GM21528 (cell line): ENCODE measurements at regions not wholly inside any gene's neighbourhood (a gene's known extent, or its start where the extent isn't known, plus 50 kb on each side); places are given as distances from the start of the nearest gene placed in this dataset.
A peak's percentile ranks its signal among the peaks of the same experiment; 100 is the strongest.
"Not testable (repeated sequence)": the region's sequence is repeated elsewhere in the genome, so short reads cannot be mapped to it uniquely, and the experiment has no call there.

Source experiments
- ATAC-seq: cut with Tn5 transposase; IDR thresholded peaks from one replicate; pipeline ENCODE4 v1.9.1; 2021; ENCODE audit warnings: mild to moderate bottlenecking, moderate library complexity; ENCODE audit not compliant: unreplicated experiment, low FRiP score

DNA sequence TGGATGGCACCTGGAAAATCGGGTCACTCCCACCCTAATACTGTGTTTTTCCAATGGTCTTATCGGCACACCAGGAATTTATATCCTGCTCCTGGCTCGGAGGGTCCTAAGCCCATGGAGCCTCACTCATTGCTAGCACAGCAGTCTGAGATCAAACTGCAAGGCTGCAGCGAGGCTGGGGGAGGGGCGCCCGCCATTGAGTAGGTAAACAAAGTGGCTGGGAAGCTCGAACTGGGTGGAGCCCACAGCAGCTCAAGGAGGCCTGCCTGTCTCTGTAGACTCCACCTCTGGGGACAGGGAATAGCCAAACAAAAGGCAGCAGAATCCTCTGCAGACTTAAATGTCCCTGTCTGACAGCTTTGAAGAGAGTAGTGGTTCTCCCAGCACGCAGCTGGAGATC, 607.0 kb downstream of the LMO7 start:
- not testable (repeated sequence) for ATAC-seq

DNA sequence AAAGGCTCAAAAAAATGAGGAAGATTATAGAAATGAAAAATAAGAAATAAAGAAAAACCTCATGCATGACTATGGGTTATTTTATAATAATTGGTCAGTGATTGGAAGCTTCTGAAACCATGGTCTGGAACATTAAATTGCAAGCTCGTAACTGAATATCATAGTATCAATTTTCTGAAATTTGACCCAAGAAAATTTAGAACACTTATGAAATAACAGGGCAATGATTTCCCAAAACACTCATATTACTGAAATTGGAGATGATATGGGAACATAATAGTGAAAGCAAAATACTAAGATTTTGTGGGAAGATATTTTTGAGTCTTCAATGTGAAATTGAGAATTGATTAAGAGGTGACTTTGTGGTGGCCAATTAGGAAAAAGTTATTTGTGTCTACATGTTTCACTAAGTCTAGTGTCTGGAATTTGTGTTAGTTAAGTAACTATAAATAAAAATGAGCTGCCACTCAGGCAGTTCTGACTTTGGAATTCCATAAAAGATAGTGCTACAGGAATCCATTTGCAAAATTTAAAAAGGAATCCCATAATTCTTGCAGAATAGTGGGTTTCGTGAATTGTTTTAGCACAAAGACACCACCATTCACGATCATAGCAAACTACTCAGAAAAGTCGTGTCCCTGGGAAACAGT, 603.0 kb downstream of the LMO7 start:
- ATAC-seq, result no peak

GRCh38 chr13:76231522-76232167, 595.5 kb downstream of the LMO7 start:
- ATAC-seq, result no peak

DNA sequence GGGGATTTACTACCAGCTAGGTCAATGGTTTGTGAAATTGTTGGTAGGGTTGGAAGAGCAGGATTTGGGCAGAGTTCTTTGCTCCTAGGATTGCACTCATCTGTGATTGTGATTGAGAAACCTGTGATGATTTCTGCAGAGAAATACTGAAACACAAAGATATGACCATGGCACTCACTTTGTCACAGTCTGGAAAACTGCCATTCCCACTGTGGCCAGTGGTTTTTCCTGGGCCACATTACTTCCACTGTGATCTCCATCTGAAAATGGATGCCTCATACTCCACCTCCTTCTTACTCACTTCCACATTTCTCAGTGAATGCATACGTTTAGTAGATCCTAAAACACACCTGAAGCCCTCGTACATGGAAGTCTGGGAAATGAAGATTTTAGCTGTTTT, 593.2 kb downstream of the LMO7 start:
- no peak for ATAC-seq

DNA sequence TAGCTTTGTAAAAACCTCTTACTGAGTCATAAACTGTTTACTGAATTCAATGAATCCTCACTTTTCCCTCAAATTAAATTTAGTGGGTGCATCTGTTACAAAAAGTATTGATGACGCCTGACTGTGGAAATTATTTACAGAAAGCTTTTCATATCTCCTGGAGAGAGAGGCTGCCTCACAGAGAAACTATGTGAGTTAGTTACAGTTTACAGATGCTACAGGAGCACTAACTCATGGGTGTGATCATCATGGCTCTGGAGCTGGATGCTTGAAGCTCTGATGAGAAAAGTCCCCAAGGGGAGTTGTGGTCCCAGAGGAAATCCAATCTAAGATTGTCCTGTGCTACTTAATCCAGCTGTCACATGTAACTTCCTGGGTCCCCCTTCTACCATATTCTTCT, 590.8 kb downstream of the LMO7 start:
- no peak for ATAC-seq

GRCh38 chr13:76225815-76226489, 589.8 kb downstream of the LMO7 start:
- no peak for ATAC-seq

- ATAC-seq, result no peak
Measured at GRCh38 chr13:76223999-76224398, 587.9 kb downstream of the LMO7 start.

GRCh38 chr13:76223565-76223964, 587.4 kb downstream of the LMO7 start:
- no peak for ATAC-seq

- no peak for ATAC-seq
Measured at GRCh38 chr13:76222511-76222910, 586.4 kb downstream of the LMO7 start.

- no peak for ATAC-seq
Measured at GRCh38 chr13:76216729-76217128, 580.6 kb downstream of the LMO7 start.

DNA sequence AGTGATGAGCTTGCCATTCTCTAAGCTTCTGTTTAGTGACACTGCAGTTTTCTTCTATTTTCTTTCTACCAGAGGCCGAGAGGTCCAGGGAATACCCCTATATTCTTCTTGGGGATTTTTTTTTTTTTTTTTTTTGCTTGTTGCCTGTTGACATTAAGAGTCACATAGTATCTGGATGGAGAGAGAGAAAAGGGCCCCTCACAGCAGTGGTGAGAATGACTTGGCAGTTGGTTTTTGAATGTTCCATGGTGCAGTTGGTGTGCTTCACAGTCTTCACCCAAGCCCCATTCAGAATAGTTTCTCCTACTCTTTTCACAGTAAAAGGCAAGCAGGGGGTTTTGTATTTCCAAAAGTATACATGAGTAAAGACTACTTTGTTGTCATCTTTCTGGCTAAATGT, 577.9 kb downstream of the LMO7 start:
- no peak for ATAC-seq

DNA sequence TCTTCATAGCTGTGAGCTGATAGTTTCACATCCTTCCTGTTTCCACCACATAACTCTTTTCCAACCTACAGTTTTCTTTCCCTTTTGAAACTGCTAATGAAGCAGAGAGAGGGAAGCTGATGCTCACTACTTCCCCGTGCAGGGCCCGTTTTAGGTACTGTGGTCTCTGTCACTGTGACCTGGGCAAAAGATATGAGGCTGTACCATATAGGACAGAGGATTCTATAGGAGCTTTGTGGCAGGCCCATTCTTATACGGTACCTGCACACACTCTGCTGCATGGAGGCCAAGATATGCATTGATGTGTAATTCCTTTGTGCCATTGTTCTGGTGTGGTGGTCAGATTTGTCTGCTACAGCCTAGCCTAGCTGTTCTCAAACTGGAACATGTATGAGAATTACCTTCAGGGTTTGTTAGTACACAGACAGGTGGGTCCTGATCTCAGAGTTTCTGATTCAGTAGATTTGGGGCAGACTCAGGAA, 577.3 kb downstream of the LMO7 start:
- ATAC-seq, result peak; percentile 48

GRCh38 chr13:76210262-76210661, 574.1 kb downstream of the LMO7 start:
- no peak for ATAC-seq

DNA sequence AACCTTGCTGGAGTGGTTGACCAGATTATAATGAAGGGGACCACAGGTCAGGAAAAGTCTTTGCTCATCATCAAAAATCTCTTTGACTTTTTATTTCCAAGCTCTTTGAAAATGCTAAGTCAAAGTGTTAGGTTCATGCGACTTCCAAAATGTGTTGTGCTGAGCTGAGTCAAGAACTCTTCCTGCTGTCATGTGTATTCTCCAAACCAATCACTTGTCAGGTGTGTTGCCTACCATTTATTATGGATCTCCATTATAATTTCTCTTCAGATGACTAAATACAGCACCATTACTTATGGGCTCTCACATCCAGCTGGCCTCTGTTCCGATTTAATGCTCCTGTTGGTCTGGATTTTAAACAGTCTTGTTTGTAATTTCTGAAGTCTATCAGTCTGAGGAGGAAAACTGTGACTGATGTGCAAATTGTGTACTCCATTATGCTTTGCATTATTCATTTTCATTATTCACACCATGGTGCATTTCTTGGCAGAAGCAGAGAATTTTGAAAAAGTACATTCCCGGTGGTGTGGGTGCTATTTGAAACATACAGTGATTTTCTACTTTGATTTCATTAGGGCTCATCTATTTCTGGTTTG, 562.5 kb downstream of the LMO7 start:
- no peak for ATAC-seq

DNA sequence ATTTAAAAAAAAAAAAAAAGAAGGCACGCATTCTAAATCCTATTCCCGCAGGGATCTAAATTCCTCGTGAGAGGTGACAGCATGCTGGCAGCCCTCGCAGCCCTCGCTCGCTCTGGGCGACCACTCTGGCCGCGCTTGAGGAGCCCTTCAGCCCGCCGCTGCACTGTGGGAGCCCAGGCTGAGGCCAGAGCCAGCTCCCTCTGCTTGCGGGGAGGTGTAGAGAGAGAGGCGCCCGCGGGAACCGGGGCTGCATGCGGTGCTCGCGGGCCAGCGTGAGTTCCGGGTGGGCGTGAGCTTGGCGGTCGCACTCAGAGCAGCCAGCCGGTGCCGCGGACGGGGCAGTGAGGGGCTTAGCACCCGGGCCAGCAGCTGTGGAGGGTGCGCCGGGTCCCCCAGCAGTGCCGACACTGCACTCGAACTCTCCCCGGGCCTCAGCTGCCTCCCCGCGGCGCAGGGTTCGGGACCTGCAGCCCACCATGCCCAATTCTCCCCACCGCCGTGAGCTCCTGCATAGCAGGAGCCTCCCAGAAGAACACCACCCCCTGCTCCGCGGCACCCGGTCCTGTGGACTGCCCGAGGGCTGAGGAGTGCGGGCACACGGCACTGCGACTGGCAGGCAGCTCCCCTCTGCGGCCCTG, 553.9 kb downstream of the LMO7 start:
- no peak for ATAC-seq

- ATAC-seq, result no peak
Measured at GRCh38 chr13:76175961-76176725, 540.0 kb downstream of the LMO7 start.

GRCh38 chr13:76168661-76169060, 532.5 kb downstream of the LMO7 start:
- no peak for ATAC-seq

DNA sequence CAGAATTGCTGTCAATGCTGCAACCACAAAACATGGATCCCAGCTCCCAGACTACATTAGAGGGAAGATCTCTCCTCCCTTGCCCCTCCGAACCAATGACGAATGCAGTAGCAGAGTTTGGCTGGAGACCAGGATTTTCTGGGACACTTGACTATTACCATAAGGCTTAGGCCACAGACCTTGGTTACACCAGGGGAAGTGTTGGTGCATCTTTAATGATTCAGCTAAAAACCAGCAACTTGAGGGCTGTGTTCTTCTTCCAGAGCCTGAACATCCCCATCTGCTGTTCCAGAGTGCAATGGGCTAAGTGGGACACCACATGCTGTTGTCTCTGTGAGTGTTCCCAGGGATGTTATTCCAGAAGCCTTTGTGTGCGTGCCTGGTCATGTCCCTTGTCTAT, 528.2 kb downstream of the LMO7 start:
- ATAC-seq, result no peak

DNA sequence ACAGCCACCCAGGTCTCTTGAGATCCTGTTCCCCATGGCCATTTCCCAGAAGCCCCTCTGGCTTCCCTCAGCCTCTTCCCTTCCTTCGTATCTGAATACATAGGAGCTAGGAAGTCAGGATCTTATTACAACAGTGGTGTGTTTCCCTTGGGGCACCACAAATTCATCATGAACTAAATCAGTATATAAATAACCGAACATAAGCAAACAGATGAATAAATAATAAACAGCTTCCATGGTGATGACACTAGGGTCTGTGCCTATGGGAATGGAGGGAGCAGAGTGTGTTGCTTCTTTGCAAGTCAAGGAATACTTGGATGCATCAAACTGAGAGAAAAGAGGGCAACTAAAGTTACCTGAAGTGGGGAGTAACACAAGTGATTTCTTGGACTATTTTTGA, 527.6 kb downstream of the LMO7 start:
- ATAC-seq, result no peak
